ENCODE measurements at regions not wholly inside any gene's neighbourhood (a gene's known extent, or its start where the extent isn't known, plus 50 kb on each side); places are given as distances from the start of the nearest gene placed in this dataset.

DNA sequence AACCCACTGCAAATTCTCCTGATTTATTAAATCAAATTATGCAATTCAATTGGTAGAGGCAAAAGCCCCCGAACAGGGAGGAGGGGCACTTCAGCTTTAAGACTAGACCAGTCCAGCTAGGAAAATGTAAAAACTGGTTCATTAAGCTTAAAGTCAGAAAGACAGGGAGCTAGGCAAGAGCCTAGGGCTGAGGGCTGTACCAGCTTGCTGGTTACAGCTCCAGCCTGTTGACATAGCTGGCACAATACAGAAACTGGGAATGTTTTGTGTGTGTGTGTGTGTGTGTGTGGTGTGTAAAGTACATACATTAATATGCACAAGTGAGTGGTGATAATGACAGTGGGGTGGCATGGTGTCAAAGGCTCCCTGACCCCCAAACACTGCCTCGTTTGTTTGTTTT, 307.0 kb upstream of the CELF4 start:
- TF ChIP-seq MAFK (IDR thresholded peaks at IDR 0.05; ENCODE audit: low read depth, low read length) (no peak), RAD21 (IDR thresholded peaks at IDR 0.05 in 1 of 2, conservative IDR thresholded peaks at IDR 0.05 in 1 of 2; ENCODE audit: low read depth in 2 of 2, low read length in 2 of 2) (no peak), RNF2 (IDR thresholded peaks at IDR 0.05; ENCODE audit: borderline replicate concordance, low read depth, low read length, missing control alignments, poor library complexity, severe bottlenecking) (no peak)
- TF ChIP-seq, protein P1, sequence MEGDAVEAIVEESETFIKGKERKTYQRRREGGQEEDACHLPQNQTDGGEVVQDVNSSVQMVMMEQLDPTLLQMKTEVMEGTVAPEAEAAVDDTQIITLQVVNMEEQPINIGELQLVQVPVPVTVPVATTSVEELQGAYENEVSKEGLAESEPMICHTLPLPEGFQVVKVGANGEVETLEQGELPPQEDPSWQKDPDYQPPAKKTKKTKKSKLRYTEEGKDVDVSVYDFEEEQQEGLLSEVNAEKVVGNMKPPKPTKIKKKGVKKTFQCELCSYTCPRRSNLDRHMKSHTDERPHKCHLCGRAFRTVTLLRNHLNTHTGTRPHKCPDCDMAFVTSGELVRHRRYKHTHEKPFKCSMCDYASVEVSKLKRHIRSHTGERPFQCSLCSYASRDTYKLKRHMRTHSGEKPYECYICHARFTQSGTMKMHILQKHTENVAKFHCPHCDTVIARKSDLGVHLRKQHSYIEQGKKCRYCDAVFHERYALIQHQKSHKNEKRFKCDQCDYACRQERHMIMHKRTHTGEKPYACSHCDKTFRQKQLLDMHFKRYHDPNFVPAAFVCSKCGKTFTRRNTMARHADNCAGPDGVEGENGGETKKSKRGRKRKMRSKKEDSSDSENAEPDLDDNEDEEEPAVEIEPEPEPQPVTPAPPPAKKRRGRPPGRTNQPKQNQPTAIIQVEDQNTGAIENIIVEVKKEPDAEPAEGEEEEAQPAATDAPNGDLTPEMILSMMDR (IDR thresholded peaks at IDR 0.05; ENCODE audit: control extremely low read depth in 1 of 3, insufficient read depth in 1 of 3, low read depth in 1 of 3, low read length in 3 of 3): no peak

Measured in H1 (cell line).